Neuronal stem cell (in vitro differentiated cells): ENCODE measurements at regions not wholly inside any gene's neighbourhood (a gene's known extent, or its start where the extent isn't known, plus 50 kb on each side); places are given as distances from the start of the nearest gene placed in this dataset.

ENCODE experiments used
- DNase-seq: peaks from one replicate; pipeline ENCODE4 v3.0.0-alpha.2; 2013; ENCODE audit warnings: low spot score
- H2AFZ ChIP-seq: one replicate; pipeline ENCODE4 v1.6.1; 2013; ENCODE audit warnings: mild to moderate bottlenecking, low read length, inconsistent platforms
- H2AK5ac ChIP-seq: 2 replicates; pipeline ENCODE4 v1.6.1; 2013; ENCODE audit warnings: low read depth, mild to moderate bottlenecking, inconsistent platforms, low read length, moderate library complexity, mixed read lengths
- H2BK120ac ChIP-seq: 2 replicates; pipeline ENCODE4 v1.6.1; 2013; ENCODE audit warnings: low read depth, mild to moderate bottlenecking, inconsistent platforms, low read length, moderate library complexity, mixed read lengths
- H2BK12ac ChIP-seq: one replicate; pipeline ENCODE4 v1.6.1; 2013; ENCODE audit warnings: low read length, inconsistent platforms
- H2BK15ac ChIP-seq: 2 replicates; pipeline ENCODE4 v1.6.1; 2013; ENCODE audit warnings: mild to moderate bottlenecking, low read length, inconsistent platforms, mixed read lengths
- H2BK5ac ChIP-seq: one replicate; pipeline ENCODE4 v1.6.1; 2013; ENCODE audit warnings: inconsistent platforms, mild to moderate bottlenecking, low read length, moderate library complexity
- H3K14ac ChIP-seq: one replicate; pipeline ENCODE4 v1.6.1; 2013; ENCODE audit warnings: low read length, inconsistent platforms
- H3K18ac ChIP-seq: 2 replicates; pipeline ENCODE4 v1.6.1; 2013; ENCODE audit warnings: low read length, inconsistent platforms
- H3K23ac ChIP-seq: 2 replicates; pipeline ENCODE4 v1.6.1; 2013; ENCODE audit warnings: low read depth, mild to moderate bottlenecking, mixed read lengths, low read length, inconsistent platforms; ENCODE audit not compliant: poor library complexity
- H3K27ac ChIP-seq: replicated peaks from 3 replicates; pipeline ENCODE4 v1.5.1; 2013; ENCODE audit warnings: low read length, inconsistent platforms
- H3K27me3 ChIP-seq, 3 experiments: 2 replicates each; pipeline ENCODE4 v1.6.1; 2013; ENCODE audit warnings: low read length in 3 of 3, mild to moderate bottlenecking in 2 of 3, inconsistent platforms in 1 of 3, low read depth in 1 of 3, mixed read lengths in 1 of 3, moderate library complexity in 1 of 3; ENCODE audit not compliant: control insufficient read depth in 3 of 3, insufficient read depth in 3 of 3
- H3K36me3 ChIP-seq, 2 donors: replicated peaks in 1 of 2; 2 replicates each; pipeline ENCODE4 v1.6.1; 2013; ENCODE audit warnings: low read length in 2 of 2; ENCODE audit not compliant: control insufficient read depth in 2 of 2, insufficient read depth in 2 of 2
- H3K4ac ChIP-seq: 2 replicates; pipeline ENCODE4 v1.6.1; 2013; ENCODE audit warnings: inconsistent platforms, mild to moderate bottlenecking, low read length, moderate library complexity
- H3K4me1 ChIP-seq, 2 donors: 1 replicate in 1 of 2; 2 replicates in 1 of 2; pipeline ENCODE4 v1.6.1; 2013; ENCODE audit warnings: low read length in 2 of 2, low read depth in 1 of 2; ENCODE audit not compliant: control insufficient read depth in 2 of 2, insufficient read depth in 1 of 2
- H3K4me2 ChIP-seq: one replicate; pipeline ENCODE4 v1.6.1; 2013; ENCODE audit warnings: mild to moderate bottlenecking, low read length, inconsistent platforms; ENCODE audit not compliant: insufficient read depth, poor library complexity, severe bottlenecking
- H3K4me3 ChIP-seq, 2 donors: 2 replicates each; pipeline ENCODE4 v1.5.1; 2013; ENCODE audit warnings: low read length in 2 of 2, mild to moderate bottlenecking in 2 of 2, inconsistent platforms in 1 of 2, moderate library complexity in 1 of 2
- H3K79me1 ChIP-seq: one replicate; pipeline ENCODE4 v1.6.1; 2013; ENCODE audit warnings: low read depth, mild to moderate bottlenecking, inconsistent platforms, low read length, moderate library complexity
- H3K9ac ChIP-seq: one replicate; pipeline ENCODE4 v1.6.1; 2013; ENCODE audit warnings: mild to moderate bottlenecking, low read depth, low read length, inconsistent platforms; ENCODE audit not compliant: poor library complexity
- H3K9me3 ChIP-seq, 2 donors: replicated peaks in 1 of 2; 2 replicates each; pipeline versions ENCODE3 to v1.6.1; 2013; ENCODE audit warnings: low read length in 2 of 2, mild to moderate bottlenecking in 2 of 2, inconsistent platforms in 1 of 2, low read depth in 1 of 2, mixed read lengths in 1 of 2, moderate library complexity in 1 of 2; ENCODE audit not compliant: control insufficient read depth in 2 of 2, insufficient read depth in 1 of 2
- H4K8ac ChIP-seq: one replicate; pipeline ENCODE4 v1.6.1; 2013; ENCODE audit warnings: low read depth, mild to moderate bottlenecking, inconsistent platforms, low read length, moderate library complexity
- H4K91ac ChIP-seq: one replicate; pipeline ENCODE4 v1.6.1; 2013; ENCODE audit warnings: low read length, low read depth, mild to moderate bottlenecking, inconsistent platforms; ENCODE audit not compliant: poor library complexity
- WGBS, 2 donors: extraction: QIAGEN DNeasy Blood & Tissue Kit; methylation state at CpG; one replicate each; pipeline ENCODE4 v1.1.7; 2013; ENCODE audit warnings: missing lambda C conversion rate in 2 of 2, mixed read lengths in 1 of 2; ENCODE audit not compliant: insufficient read length in 2 of 2, insufficient replicate concordance in 1 of 2; ENCODE audit errors: extremely low coverage in 2 of 2; 5-methylcytosine and 5-hydroxymethylcytosine counted together

- H3K27ac ChIP-seq, result no peak overlapping the region
- H3K9me3 ChIP-seq, result no peaks in the 10 kb centered on the region
- WGBS, 2 donors, result no CpG with 5 or more reads among the region's 3 CpGs
- no peak overlapping the region for H2AK5ac ChIP-seq
- no peaks in the 10 kb centered on the region for H3K36me3 ChIP-seq
- no peak overlapping the region for H3K14ac ChIP-seq
- no peak overlapping the region for H4K91ac ChIP-seq
- H2BK12ac ChIP-seq, result no peak overlapping the region
- DNase-seq, result no peak
- no peak overlapping the region for H3K4me3 ChIP-seq
- H3K4ac ChIP-seq, result no peak overlapping the region
- no peaks in the 10 kb centered on the region for H3K4me1 ChIP-seq
- no peak overlapping the region for H2BK15ac ChIP-seq
- H3K4me2 ChIP-seq, result no peak overlapping the region
- H3K79me1 ChIP-seq, result no peaks in the 10 kb centered on the region
- no peak overlapping the region for H2BK120ac ChIP-seq
- no peak overlapping the region for H2BK5ac ChIP-seq
- no peak overlapping the region for H2AFZ ChIP-seq
- no peak overlapping the region for H3K18ac ChIP-seq
- no peak overlapping the region for H4K8ac ChIP-seq
- H3K27me3 ChIP-seq, result no peaks in the 10 kb centered on the region
- H3K9ac ChIP-seq, result no peak overlapping the region
- H3K23ac ChIP-seq, result no peak overlapping the region
Observed at GRCh38 chr1:147452809-147453208, 88.5 kb upstream of the BCL9 start.

DNA sequence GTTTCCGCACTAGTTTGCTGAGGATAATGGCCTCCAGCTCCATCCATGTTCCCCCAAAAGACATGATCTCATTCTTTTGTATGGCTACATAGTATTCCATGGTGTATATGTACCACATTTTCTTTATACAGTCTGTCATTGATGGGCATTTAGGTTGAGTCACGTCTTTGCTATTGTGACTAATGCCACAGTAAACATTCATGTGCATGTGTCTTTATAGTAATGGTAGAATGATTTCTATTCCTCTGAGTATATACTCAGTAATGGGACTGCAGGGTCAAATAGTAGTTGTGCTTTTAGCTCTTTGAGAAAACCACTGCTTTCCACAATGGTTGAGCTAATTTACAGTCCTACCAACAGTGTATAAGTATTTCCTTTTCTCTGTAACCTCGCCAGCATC is 78.3 kb upstream of the BCL9 start:
- Histone ChIP-seq H4K8ac (no peak overlapping the region), H3K27ac (no peak overlapping the region), H3K4ac (no peak overlapping the region), H3K14ac (no peak overlapping the region), H2BK12ac (no peak overlapping the region), H3K4me2 (no peak overlapping the region), H3K4me3 (no peak overlapping the region), H3K4me1 (no peaks in the 10 kb centered on the region), H2AFZ (no peak overlapping the region), H3K23ac (no peak overlapping the region), H3K18ac (no peak overlapping the region), H2BK15ac (no peak overlapping the region), H3K9ac (no peak overlapping the region), H2BK5ac (no peak overlapping the region), H3K79me1 (no peaks in the 10 kb centered on the region), H2BK120ac (no peak overlapping the region), H3K36me3 (no peaks in the 10 kb centered on the region), H3K27me3 (no peaks in the 10 kb centered on the region), H4K91ac (no peak overlapping the region), H3K9me3 (no peaks in the 10 kb centered on the region), H2AK5ac (no peak overlapping the region)
- WGBS, 2 donors, result no CpG with 5 or more reads among the region's 3 CpGs
- DNase-seq, result no peak

GRCh38 chr1:147466543-147466942 is 74.8 kb upstream of the BCL9 start:
- H3K27ac ChIP-seq, result no peak overlapping the region
- no peaks in the 10 kb centered on the region for H3K79me1 ChIP-seq
- no peak overlapping the region for H3K4me2 ChIP-seq

GRCh38 chr1:147470079-147470478 is 71.2 kb upstream of the BCL9 start:
- Histone ChIP-seq H3K36me3 (no peaks in the 10 kb centered on the region), H3K4ac (no peak overlapping the region)

More at GRCh38 chr1:147466543-147466942, 74.8 kb upstream of the BCL9 start:
- H2AFZ ChIP-seq, result no peak overlapping the region
- H3K9ac ChIP-seq, result no peak overlapping the region
- H3K18ac ChIP-seq, result no peak overlapping the region
- DNase-seq, result no peak
- H3K36me3 ChIP-seq, result no peaks in the 10 kb centered on the region
- H3K27me3 ChIP-seq, result no peaks in the 10 kb centered on the region
- no peak overlapping the region for H2AK5ac ChIP-seq
- H2BK12ac ChIP-seq, result no peak overlapping the region
- H3K9me3 ChIP-seq, result no peaks in the 10 kb centered on the region
- WGBS, 2 donors, result no CpG with 5 or more reads among the region's 3 CpGs
- H3K4me3 ChIP-seq, result no peak overlapping the region
- no peak overlapping the region for H4K8ac ChIP-seq
- no peaks in the 10 kb centered on the region for H3K4me1 ChIP-seq
- H2BK5ac ChIP-seq, result no peak overlapping the region
- no peak overlapping the region for H2BK120ac ChIP-seq
- H3K23ac ChIP-seq, result no peak overlapping the region
- H4K91ac ChIP-seq, result no peak overlapping the region
- H3K14ac ChIP-seq, result no peak overlapping the region
- H2BK15ac ChIP-seq, result no peak overlapping the region
- no peak overlapping the region for H3K4ac ChIP-seq

More at GRCh38 chr1:147470079-147470478, 71.2 kb upstream of the BCL9 start:
- Histone ChIP-seq H3K27ac (no peak overlapping the region), H2BK12ac (no peak overlapping the region), H2BK5ac (no peak overlapping the region), H4K8ac (no peak overlapping the region), H2BK15ac (no peak overlapping the region), H3K4me1 (no peaks in the 10 kb centered on the region), H2AFZ (no peak overlapping the region), H3K9me3 (no peaks in the 10 kb centered on the region), H3K9ac (no peak overlapping the region), H3K18ac (no peak overlapping the region), H2BK120ac (no peak overlapping the region), H2AK5ac (no peak overlapping the region), H3K14ac (no peak overlapping the region), H3K79me1 (no peaks in the 10 kb centered on the region), H3K27me3 (no peaks in the 10 kb centered on the region), H3K4me2 (no peak overlapping the region), H3K4me3 (no peak overlapping the region), H3K23ac (no peak overlapping the region), H4K91ac (no peak overlapping the region)
- DNase-seq, result no peak
